B cell (primary cell): ENCODE measurements at regions not wholly inside any gene's neighbourhood (a gene's known extent, or its start where the extent isn't known, plus 50 kb on each side); places are given as distances from the start of the nearest gene placed in this dataset.

Experiments
- ATAC-seq: fragments of 200-7000 bp; cut with Tn5 transposase; one replicate; pipeline ENCODE4 v1.10.0; 2021; ENCODE audit warnings: low read depth, mild to moderate bottlenecking, moderate number of reproducible peaks, moderate library complexity
- CTCF ChIA-PET: fragments of 350-600 bp; sonication (Branson Sonifier 250); formaldehyde crosslinking; loops from one replicate; lab custom pipeline; 2021; ENCODE audit warnings: antibody characterized with exemption, inconsistent platforms; lab: Charles Lee
- POLR2A ChIA-PET: fragments of 350-600 bp; sonication (Branson Sonifier 250); formaldehyde crosslinking; loops from one replicate; lab custom pipeline; 2021; ENCODE audit warnings: antibody characterized with exemption; lab: Charles Lee
- DNase-seq: peaks from one replicate; pipeline ENCODE4 v3.0.0; 2013
- H2AFZ ChIP-seq: 2 replicates; pipeline ENCODE4 v1.6.1; 2012; ENCODE audit warnings: mild to moderate bottlenecking, low read depth, low read length; ENCODE audit not compliant: insufficient read depth, poor library complexity, severe bottlenecking
- H3K27ac ChIP-seq, 2 donors: 1 replicate in 1 of 2; 2 replicates in 1 of 2; pipeline ENCODE4 v1.5.1; 2012 to 2013; ENCODE audit warnings: low read length in 2 of 2, mild to moderate bottlenecking in 2 of 2, moderate library complexity in 1 of 2
- H3K27me3 ChIP-seq, 4 experiments: fragments of 200-600 bp in 1 of 4; sonication (generic) in 1 of 4; replicated peaks in 1 of 4; 1 replicate in 2 of 4; 2 replicates in 2 of 4; pipeline versions ENCODE4 v1.6.1 to v1.7.0; 2013 to 2016; ENCODE audit warnings: low read length in 3 of 4, mild to moderate bottlenecking in 2 of 4, mixed read lengths in 1 of 4, moderate library complexity in 1 of 4; ENCODE audit not compliant: insufficient read depth in 4 of 4, control insufficient read depth in 3 of 4; ENCODE audit errors: control extremely low read depth in 1 of 4
- H3K36me3 ChIP-seq, 2 experiments: replicated peaks in 1 of 2; 1 replicate in 1 of 2; 2 replicates in 1 of 2; pipeline versions ENCODE4 v1.6.1 to v1.7.1; 2013; ENCODE audit warnings: low read length in 1 of 2; ENCODE audit not compliant: insufficient read depth in 2 of 2, control insufficient read depth in 1 of 2; ENCODE audit errors: control extremely low read depth in 1 of 2, extremely low read depth in 1 of 2
- H3K4me1 ChIP-seq, 2 donors: fragments of 200-600 bp in 1 of 2; sonication (generic) in 1 of 2; 1 replicate in 1 of 2; 2 replicates in 1 of 2; pipeline versions ENCODE4 v1.5.1 to v1.6.1; 2013 to 2017; ENCODE audit warnings: low read length in 2 of 2; ENCODE audit not compliant: control insufficient read depth in 2 of 2, insufficient read depth in 2 of 2
- H3K4me2 ChIP-seq: replicated peaks from 2 replicates; pipeline ENCODE3; 2012; ENCODE audit warnings: mild to moderate bottlenecking, low read depth, low read length; ENCODE audit not compliant: poor library complexity, severe bottlenecking
- H3K4me3 ChIP-seq, 5 experiments: fragments of 200-600 bp in 1 of 5; sonication (generic) in 1 of 5; 1 replicate in 3 of 5; 2 replicates in 2 of 5; pipeline versions ENCODE4 v1.5.1 to v1.7.0; 2011 to 2016; ENCODE audit warnings: low read length in 4 of 5, mild to moderate bottlenecking in 4 of 5, low read depth in 2 of 5, control low read depth in 1 of 5, moderate library complexity in 1 of 5; ENCODE audit not compliant: insufficient read depth in 1 of 5; ENCODE audit errors: control extremely low read depth in 1 of 5, extremely low read depth in 1 of 5
- H3K79me2 ChIP-seq: fragments of 200-600 bp; sonication (generic); one replicate; pipeline ENCODE4 v1.6.0; 2016; ENCODE audit warnings: low read length; ENCODE audit not compliant: control insufficient read depth, insufficient read depth
- H3K9ac ChIP-seq: fragments of 200-600 bp; sonication (generic); 2 replicates; pipeline ENCODE4 v1.6.1; 2017; ENCODE audit warnings: mild to moderate bottlenecking, low read length, moderate library complexity
- H3K9me3 ChIP-seq, 3 donors: one replicate each; pipeline versions ENCODE4 v1.6.1 to v1.7.1; 2013; ENCODE audit warnings: low read length in 2 of 3; ENCODE audit not compliant: control insufficient read depth in 2 of 3, insufficient read depth in 1 of 3; ENCODE audit errors: control extremely low read depth in 1 of 3
- H4K20me1 ChIP-seq: 2 replicates; pipeline ENCODE4 v1.6.0; 2012; ENCODE audit warnings: mild to moderate bottlenecking, low read length; ENCODE audit not compliant: insufficient read depth, control insufficient read depth, poor library complexity, severe bottlenecking
- H3K27ac Mint-ChIP-seq: one replicate; pipeline ENCODE4 v1.8.0; 2021; ENCODE audit warnings: mixed read lengths
- H3K27me3 Mint-ChIP-seq: one replicate; pipeline ENCODE4 v1.8.0; 2021; ENCODE audit warnings: mixed read lengths
- H3K4me1 Mint-ChIP-seq: one replicate; pipeline ENCODE4 v1.8.0; 2021; ENCODE audit warnings: mixed read lengths
- H3K4me3 Mint-ChIP-seq: one replicate; pipeline ENCODE4 v1.8.0; 2021; ENCODE audit warnings: mixed read lengths
- H3K9me3 Mint-ChIP-seq: one replicate; pipeline ENCODE4 v1.8.0; 2022; ENCODE audit warnings: mixed read lengths; ENCODE audit not compliant: insufficient read depth
- EZH2 ChIP-seq: IDR thresholded peaks from 2 replicates; pipeline ENCODE4 v1.6.1; 2012; ENCODE audit warnings: borderline replicate concordance, low read depth, mild to moderate bottlenecking, moderate library complexity, low read length; ENCODE audit not compliant: insufficient read depth, poor library complexity, severe bottlenecking
- WGBS: methylation state at CpG from one replicate; pipeline ENCODE4 v1.1.5; 2013; ENCODE audit warnings: missing lambda C conversion rate; ENCODE audit not compliant: insufficient coverage; 5-methylcytosine and 5-hydroxymethylcytosine counted together
- intact Hi-C: fragments of 100-400 bp; cut with micrococcal nuclease; formaldehyde crosslinking; loops from one replicate; pipeline ENCODE4 v1.10.0; 2022
- TF ChIP-seq, protein P1 (sequence below): fragments of 200-600 bp; IDR thresholded peaks from one replicate; pipeline ENCODE4 v1.8.0; 2022; ENCODE audit warnings: antibody characterized with exemption, mild to moderate bottlenecking

DNA sequence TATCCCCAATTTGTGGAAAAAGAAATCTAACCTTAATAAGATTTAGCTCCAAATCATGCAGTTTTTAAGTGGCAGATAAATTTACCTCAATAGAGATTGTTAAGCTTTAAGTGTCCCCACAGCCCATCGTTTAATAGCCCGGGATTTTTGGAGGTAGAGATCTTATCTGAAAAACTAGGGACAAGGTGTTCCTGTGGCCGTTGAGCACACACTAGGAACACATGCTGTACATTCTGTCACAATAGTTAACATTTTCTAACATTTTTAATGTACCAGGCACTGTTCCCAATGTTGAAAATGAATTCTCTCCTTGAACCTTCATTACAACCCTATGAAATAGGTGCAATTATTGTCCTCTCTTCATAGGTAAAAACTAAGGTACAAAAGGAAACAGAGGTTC lies 85.7 kb upstream of the PLD5 start:
- H3K9ac ChIP-seq, result no peak overlapping the region
- H3K27ac ChIP-seq, result no peak overlapping the region
- ATAC-seq (no peak), DNase-seq (no peak)
- TF ChIP-seq, protein P1, sequence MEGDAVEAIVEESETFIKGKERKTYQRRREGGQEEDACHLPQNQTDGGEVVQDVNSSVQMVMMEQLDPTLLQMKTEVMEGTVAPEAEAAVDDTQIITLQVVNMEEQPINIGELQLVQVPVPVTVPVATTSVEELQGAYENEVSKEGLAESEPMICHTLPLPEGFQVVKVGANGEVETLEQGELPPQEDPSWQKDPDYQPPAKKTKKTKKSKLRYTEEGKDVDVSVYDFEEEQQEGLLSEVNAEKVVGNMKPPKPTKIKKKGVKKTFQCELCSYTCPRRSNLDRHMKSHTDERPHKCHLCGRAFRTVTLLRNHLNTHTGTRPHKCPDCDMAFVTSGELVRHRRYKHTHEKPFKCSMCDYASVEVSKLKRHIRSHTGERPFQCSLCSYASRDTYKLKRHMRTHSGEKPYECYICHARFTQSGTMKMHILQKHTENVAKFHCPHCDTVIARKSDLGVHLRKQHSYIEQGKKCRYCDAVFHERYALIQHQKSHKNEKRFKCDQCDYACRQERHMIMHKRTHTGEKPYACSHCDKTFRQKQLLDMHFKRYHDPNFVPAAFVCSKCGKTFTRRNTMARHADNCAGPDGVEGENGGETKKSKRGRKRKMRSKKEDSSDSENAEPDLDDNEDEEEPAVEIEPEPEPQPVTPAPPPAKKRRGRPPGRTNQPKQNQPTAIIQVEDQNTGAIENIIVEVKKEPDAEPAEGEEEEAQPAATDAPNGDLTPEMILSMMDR, result no peak
- TF ChIP-seq EZH2, result no peak
- no peak overlapping the region for H3K4me3 ChIP-seq
- WGBS, result 100% methylated on average over 1 of the region's 3 CpGs
- no peaks in the 10 kb centered on the region for H3K9me3 ChIP-seq
- H3K27me3 Mint-ChIP-seq, result peaks cover 8% of the 10 kb centered on the region
- H2AFZ ChIP-seq, result no peak overlapping the region
- no peaks in the 10 kb centered on the region for H3K36me3 ChIP-seq
- H3K4me3 Mint-ChIP-seq, result no peak overlapping the region
- no peaks in the 10 kb centered on the region for H4K20me1 ChIP-seq
- peaks cover 0 to 5% (median 0%) of the 10 kb centered on the region in 4 experiments for H3K27me3 ChIP-seq
- intact Hi-C loops, result no loop called here
- H3K79me2 ChIP-seq, result no peaks in the 10 kb centered on the region
- CTCF ChIA-PET, result no interaction called here
- H3K4me1 ChIP-seq, result no peaks in the 10 kb centered on the region
- H3K4me2 ChIP-seq, result no peak overlapping the region
- POLR2A ChIA-PET, result no interaction called here
- no peaks in the 10 kb centered on the region for H3K4me1 Mint-ChIP-seq
- no peaks in the 10 kb centered on the region for H3K9me3 Mint-ChIP-seq
- H3K27ac Mint-ChIP-seq, result no peak overlapping the region

DNA sequence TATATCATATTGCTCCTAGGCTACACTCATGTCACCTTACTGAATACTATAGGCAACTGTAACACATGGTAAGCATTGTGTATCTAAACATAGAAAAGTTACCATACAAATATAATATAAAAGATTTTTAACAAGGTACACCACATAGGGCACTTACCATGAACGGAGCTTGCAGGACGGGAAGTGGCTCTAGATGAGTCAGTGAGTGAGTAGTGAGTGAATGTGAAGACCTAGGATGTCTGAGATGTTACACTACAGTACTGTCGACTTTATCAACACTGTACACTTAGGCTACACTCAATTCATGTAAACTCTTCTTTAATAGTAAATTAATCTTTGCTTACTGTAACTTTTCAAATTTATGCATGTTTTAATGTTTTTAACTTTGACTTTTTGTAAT lies 81.0 kb upstream of the PLD5 start:
- Histone ChIP-seq H2AFZ (no peak overlapping the region), H3K4me1 (no peaks in the 10 kb centered on the region), H3K4me3 (no peak overlapping the region), H3K4me2 (no peak overlapping the region), H4K20me1 (no peaks in the 10 kb centered on the region), H3K27me3 (no peaks in the 10 kb centered on the region), H3K36me3 (no peaks in the 10 kb centered on the region), H3K9ac (no peak overlapping the region), H3K9me3 (no peaks in the 10 kb centered on the region), H3K79me2 (no peaks in the 10 kb centered on the region), H3K27ac (no peak overlapping the region)
- Mint-ChIP-seq H3K9me3 (no peaks in the 10 kb centered on the region), H3K4me3 (no peak overlapping the region), H3K4me1 (no peaks in the 10 kb centered on the region), H3K27ac (no peak overlapping the region), H3K27me3 (peaks cover 11% of the 10 kb centered on the region)
- intact Hi-C loops, result no loop called here
- TF ChIP-seq, protein P1, result no peak
- no peak for TF ChIP-seq EZH2
- DNase-seq, result no peak
- ATAC-seq, result no peak
- ChIA-PET POLR2A (no interaction called here), CTCF (no interaction called here)
- no CpG with 5 or more reads among the region's 3 CpGs for WGBS
